Common myeloid progenitor, CD34-positive (primary cell): ENCODE measurements at regions not wholly inside any gene's neighbourhood (a gene's known extent, or its start where the extent isn't known, plus 50 kb on each side); places are given as distances from the start of the nearest gene placed in this dataset.

ENCODE experiments used
- CTCF ChIA-PET: fragments of 350-600 bp; sonication (Branson Sonifier 250); formaldehyde crosslinking; loops from one replicate; lab custom pipeline; 2021; ENCODE audit warnings: antibody characterized with exemption; lab: Charles Lee
- POLR2A ChIA-PET: fragments of 350-600 bp; sonication (Branson Sonifier 250); formaldehyde crosslinking; loops from one replicate; lab custom pipeline; 2021; ENCODE audit warnings: antibody characterized with exemption; lab: Charles Lee
- DNase-seq, 3 donors: peaks; one replicate each; pipeline versions ENCODE4 v3.0.0 to v3.0.0-alpha.2; 2013
- H3K27ac ChIP-seq, 2 experiments: 1 replicate in 1 of 2; 2 replicates in 1 of 2; pipeline ENCODE4 v1.7.0; 2013; ENCODE audit warnings: inconsistent platforms in 2 of 2, low read length in 2 of 2, mild to moderate bottlenecking in 2 of 2, low read depth in 1 of 2, moderate library complexity in 1 of 2; ENCODE audit not compliant: severe bottlenecking in 2 of 2, insufficient read depth in 1 of 2, poor library complexity in 1 of 2
- H3K27me3 ChIP-seq, 5 experiments: replicated peaks in 2 of 5; 1 replicate in 3 of 5; 2 replicates in 2 of 5; pipeline versions ENCODE4 v1.6.1 to v1.7.0; 2013; ENCODE audit warnings: low read length in 4 of 5, mild to moderate bottlenecking in 2 of 5, moderate library complexity in 2 of 5, inconsistent platforms in 1 of 5; ENCODE audit not compliant: insufficient read depth in 5 of 5, control insufficient read depth in 4 of 5
- H3K36me3 ChIP-seq, 4 experiments: 1 replicate in 2 of 4; 2 replicates in 2 of 4; pipeline versions ENCODE4 v1.6.1 to v1.7.0; 2013; ENCODE audit warnings: low read length in 3 of 4, control low read depth in 1 of 4, mild to moderate bottlenecking in 1 of 4; ENCODE audit not compliant: control insufficient read depth in 4 of 4, insufficient read depth in 4 of 4
- H3K4me1 ChIP-seq, 4 experiments: 1 replicate in 3 of 4; 2 replicates in 1 of 4; pipeline versions ENCODE4 v1.6.1 to v1.7.1; 2013; ENCODE audit warnings: low read length in 3 of 4, mild to moderate bottlenecking in 3 of 4, control low read depth in 1 of 4, inconsistent platforms in 1 of 4, moderate library complexity in 1 of 4; ENCODE audit not compliant: control insufficient read depth in 4 of 4, insufficient read depth in 4 of 4; ENCODE audit errors: control extremely low read depth in 1 of 4
- H3K4me3 ChIP-seq, 7 experiments: 1 replicate in 4 of 7; 2 replicates in 3 of 7; pipeline versions ENCODE4 v1.5.1 to v1.7.0; 2013; ENCODE audit warnings: mild to moderate bottlenecking in 7 of 7, low read length in 6 of 7, moderate library complexity in 6 of 7, inconsistent platforms in 2 of 7, low read depth in 2 of 7, control low read depth in 1 of 7; ENCODE audit not compliant: insufficient read depth in 4 of 7, control insufficient read depth in 1 of 7; ENCODE audit errors: extremely low read depth in 1 of 7
- H3K9me3 ChIP-seq, 5 experiments: 1 replicate in 4 of 5; 2 replicates in 1 of 5; pipeline versions ENCODE4 v1.6.1 to v1.7.1; 2013; ENCODE audit warnings: low read length in 4 of 5, mild to moderate bottlenecking in 2 of 5, inconsistent platforms in 1 of 5, low read depth in 1 of 5, moderate library complexity in 1 of 5; ENCODE audit not compliant: control insufficient read depth in 4 of 5, insufficient read depth in 2 of 5; ENCODE audit errors: control extremely low read depth in 1 of 5
- WGBS: methylation state at CpG from one replicate; pipeline ENCODE4 v1.1.5; 2013; ENCODE audit not compliant: insufficient coverage; 5-methylcytosine and 5-hydroxymethylcytosine counted together

- H3K9me3 ChIP-seq: no peaks in the 10 kb centered on the region
- H3K27ac ChIP-seq: no peak overlapping the region
- H3K27me3 ChIP-seq: peaks cover 0 to under 1% (median 0%) of the 10 kb centered on the region in 5 experiments
- H3K4me3 ChIP-seq: no peak overlapping the region
- no peak for DNase-seq
- 98% methylated on average over 10 of the region's 11 CpGs for WGBS
- CTCF ChIA-PET: no interaction called here
- POLR2A ChIA-PET: no interaction called here
- no peaks in the 10 kb centered on the region for H3K36me3 ChIP-seq
- H3K4me1 ChIP-seq: peaks cover 0 to 29% (median 14%) of the 10 kb centered on the region in 4 experiments
Measured at GRCh38 chr7:155992538-155992937, 180.3 kb upstream of the SHH start.

- WGBS: 97% methylated on average over 4 of the region's 5 CpGs
- Histone ChIP-seq H3K27me3 (no peaks in the 10 kb centered on the region), H3K27ac (no peak overlapping the region), H3K4me1 (peaks cover 0 to 25% (median 12%) of the 10 kb centered on the region in 4 experiments), H3K9me3 (no peaks in the 10 kb centered on the region), H3K4me3 (no peak overlapping the region), H3K36me3 (no peaks in the 10 kb centered on the region)
- DNase-seq: no peak
- ChIA-PET CTCF (no interaction called here), POLR2A (no interaction called here)
Measured at GRCh38 chr7:155992107-155992506, 179.8 kb upstream of the SHH start.

- no peaks in the 10 kb centered on the region for H3K27me3 ChIP-seq
- no peaks in the 10 kb centered on the region for H3K9me3 ChIP-seq
- H3K27ac ChIP-seq: no peak overlapping the region
- WGBS: 91% methylated on average over 5 of the region's 5 CpGs
- DNase-seq: no peak
- H3K36me3 ChIP-seq: no peaks in the 10 kb centered on the region
- peaks cover 0 to 19% (median 9%) of the 10 kb centered on the region in 4 experiments for H3K4me1 ChIP-seq
- ChIA-PET POLR2A (no interaction called here), CTCF (no interaction called here)
- no peak overlapping the region for H3K4me3 ChIP-seq
Measured at GRCh38 chr7:155991470-155991869, 179.2 kb upstream of the SHH start.

GRCh38 chr7:155988416-155988815 is 176.2 kb upstream of the SHH start:
- H3K9me3 ChIP-seq: no peaks in the 10 kb centered on the region
- DNase-seq: no peak
- CTCF ChIA-PET: no interaction called here

GRCh38 chr7:155987681-155988235 is 175.5 kb upstream of the SHH start:
- POLR2A ChIA-PET: no interaction called here

More at GRCh38 chr7:155988416-155988815, 176.2 kb upstream of the SHH start:
- Histone ChIP-seq H3K4me1 (no peaks in the 10 kb centered on the region), H3K27ac (no peak overlapping the region), H3K4me3 (no peak overlapping the region), H3K36me3 (no peaks in the 10 kb centered on the region), H3K27me3 (no peaks in the 10 kb centered on the region)
- POLR2A ChIA-PET: no interaction called here
- 96% methylated on average over 6 of the region's 6 CpGs for WGBS

GRCh38 chr7:155986497-155987160 is 174.4 kb upstream of the SHH start:
- CTCF ChIA-PET: no interaction called here
- H3K27ac ChIP-seq: no peak overlapping the region
- 94% methylated on average over 10 of the region's 10 CpGs for WGBS
- no peak for DNase-seq
- no peak overlapping the region for H3K4me3 ChIP-seq
- POLR2A ChIA-PET: no interaction called here
- H3K36me3 ChIP-seq: no peaks in the 10 kb centered on the region
- no peaks in the 10 kb centered on the region for H3K4me1 ChIP-seq
- H3K27me3 ChIP-seq: no peaks in the 10 kb centered on the region
- H3K9me3 ChIP-seq: no peaks in the 10 kb centered on the region

More at GRCh38 chr7:155987681-155988235, 175.5 kb upstream of the SHH start:
- WGBS: 96% methylated on average over 4 of the region's 5 CpGs
- Histone ChIP-seq H3K4me1 (no peaks in the 10 kb centered on the region), H3K4me3 (no peak overlapping the region), H3K27me3 (no peaks in the 10 kb centered on the region), H3K9me3 (no peaks in the 10 kb centered on the region), H3K27ac (no peak overlapping the region), H3K36me3 (no peaks in the 10 kb centered on the region)
- CTCF ChIA-PET: no interaction called here
- no peak for DNase-seq

- H3K27ac ChIP-seq: no peak overlapping the region
- H3K27me3 ChIP-seq: peaks cover 0 to under 1% (median 0%) of the 10 kb centered on the region in 5 experiments
- H3K4me1 ChIP-seq: no peaks in the 10 kb centered on the region
- POLR2A ChIA-PET: no interaction called here
- 89% methylated on average over 6 of the region's 12 CpGs for WGBS
- no peaks in the 10 kb centered on the region for H3K9me3 ChIP-seq
- DNase-seq: no peak
- no peaks in the 10 kb centered on the region for H3K36me3 ChIP-seq
- H3K4me3 ChIP-seq: no peak overlapping the region
- CTCF ChIA-PET: no interaction called here
Measured at GRCh38 chr7:155985518-155986250, 173.4 kb upstream of the SHH start.
